NT2/D1 (cell line): ENCODE measurements at regions not wholly inside any gene's neighbourhood (a gene's known extent, or its start where the extent isn't known, plus 50 kb on each side); places are given as distances from the start of the nearest gene placed in this dataset.

Experiments
- SUZ12 ChIP-seq: IDR thresholded peaks from 2 replicates; pipeline ENCODE4 v1.6.1; 2011; ENCODE audit not compliant: insufficient read length, insufficient read depth; ENCODE audit errors: extremely low read depth
- YY1 ChIP-seq: IDR thresholded peaks from 2 replicates; pipeline ENCODE4 v1.6.1; 2011; ENCODE audit not compliant: insufficient read length, insufficient read depth
- ZNF274 ChIP-seq: IDR thresholded peaks from 2 replicates; pipeline ENCODE4 v1.6.1; 2011; ENCODE audit warnings: mild to moderate bottlenecking, low read depth, low read length

- no peak for TF ChIP-seq ZNF274
- TF ChIP-seq YY1: no peak
- no peak for TF ChIP-seq SUZ12
These were observed 124.1 kb upstream of the RPS6KA2 start for GRCh38 chr6:166751051-166751595.
